Keratinocyte (primary cell): ENCODE measurements at regions not wholly inside any gene's neighbourhood (a gene's known extent, or its start where the extent isn't known, plus 50 kb on each side); places are given as distances from the start of the nearest gene placed in this dataset.

Source experiments
- DNase-seq: peaks from one replicate; pipeline ENCODE4 v3.0.0-alpha.2; 2011; ENCODE audit warnings: low read depth, missing footprints, low spot score
- FAIRE-seq: peaks from 2 replicates; lab custom pipeline; 2011; peaks lifted over from hg19 to GRCh38; lab: Jason Lieb, UNC
- H2AFZ ChIP-seq: 2 replicates; pipeline ENCODE4 v1.6.0; 2012; ENCODE audit warnings: low read length, control low read depth, inconsistent platforms; ENCODE audit not compliant: control insufficient read depth
- H3K27ac ChIP-seq: 2 replicates; pipeline ENCODE4 v1.5.1; 2011; ENCODE audit warnings: low read length; ENCODE audit not compliant: control insufficient read depth, insufficient read depth
- H3K27me3 ChIP-seq: 3 replicates; pipeline ENCODE4 v1.6.0; 2011; ENCODE audit warnings: low read length; ENCODE audit not compliant: control insufficient read depth, insufficient read depth; ENCODE audit errors: extremely low read depth
- H3K36me3 ChIP-seq, 2 experiments: 2 replicates in 1 of 2; 3 replicates in 1 of 2; pipeline ENCODE4 v1.5.1; 2011; ENCODE audit warnings: low read length in 2 of 2, mild to moderate bottlenecking in 1 of 2; ENCODE audit not compliant: control insufficient read depth in 2 of 2, insufficient read depth in 2 of 2; ENCODE audit errors: extremely low read depth in 1 of 2
- H3K4me1 ChIP-seq: 3 replicates; pipeline ENCODE4 v1.5.1; 2011; ENCODE audit warnings: low read length; ENCODE audit not compliant: control insufficient read depth, insufficient read depth; ENCODE audit errors: extremely low read depth
- H3K4me2 ChIP-seq: 3 replicates; pipeline ENCODE4 v1.6.0; 2011; ENCODE audit warnings: low read depth, low read length; ENCODE audit not compliant: control insufficient read depth, insufficient read depth; ENCODE audit errors: extremely low read depth
- H3K4me3 ChIP-seq, 3 experiments: fragments of 200-600 bp in 1 of 3; sonication (generic) in 1 of 3; 2 replicates in 2 of 3; 3 replicates in 1 of 3; pipeline ENCODE4 v1.5.1; 2011 to 2016; ENCODE audit warnings: low read length in 3 of 3, mild to moderate bottlenecking in 3 of 3, control low read depth in 2 of 3, inconsistent platforms in 1 of 3, low read depth in 1 of 3, mixed read lengths in 1 of 3, mixed run types in 1 of 3, moderate library complexity in 1 of 3; ENCODE audit not compliant: control insufficient read depth in 2 of 3, insufficient read depth in 2 of 3; ENCODE audit errors: extremely low read depth in 1 of 3
- H3K79me2 ChIP-seq: 2 replicates; pipeline ENCODE4 v1.6.0; 2012; ENCODE audit warnings: low read length; ENCODE audit not compliant: control insufficient read depth, insufficient read depth
- H3K9ac ChIP-seq: 3 replicates; pipeline ENCODE4 v1.6.0; 2011; ENCODE audit warnings: low read length; ENCODE audit not compliant: control insufficient read depth, insufficient read depth; ENCODE audit errors: extremely low read depth
- H3K9me1 ChIP-seq: 3 replicates; pipeline ENCODE4 v1.6.0; 2011; ENCODE audit warnings: low read length; ENCODE audit not compliant: control insufficient read depth, insufficient read depth; ENCODE audit errors: extremely low read depth
- H3K9me3 ChIP-seq: 2 replicates; pipeline ENCODE4 v1.5.1; 2012; ENCODE audit warnings: low read depth, low read length; ENCODE audit not compliant: control insufficient read depth
- H4K20me1 ChIP-seq: 3 replicates; pipeline ENCODE4 v1.6.0; 2011; ENCODE audit warnings: low read length; ENCODE audit not compliant: control insufficient read depth, insufficient read depth; ENCODE audit errors: extremely low read depth
- EZH2 ChIP-seq: IDR thresholded peaks from one replicate; pipeline ENCODE4 v1.6.1; 2012; ENCODE audit warnings: inconsistent platforms, mild to moderate bottlenecking, low read length, moderate library complexity
- dilution Hi-C: fragments of 300-500 bp; cut with MboI; formaldehyde crosslinking; loops from one replicate; pipeline ENCODE4 v1.7.0; 2020; ENCODE audit warnings: low sequenced_read_pairs; ENCODE audit not compliant: extremely low pct_ligation_motif_present
- TF ChIP-seq, protein P1 (sequence below), 3 experiments: IDR thresholded peaks in 1 of 3; conservative IDR thresholded peaks in 1 of 3; optimal IDR thresholded peaks in 1 of 3; 2 replicates in 2 of 3; 3 replicates in 1 of 3; pipeline versions ENCODE3 to v1.5.1; 2011; ENCODE audit warnings: low read length in 3 of 3, mild to moderate bottlenecking in 3 of 3, moderate library complexity in 2 of 3, control low read depth in 1 of 3, inconsistent platforms in 1 of 3; ENCODE audit not compliant: insufficient read depth in 2 of 3; ENCODE audit errors: extremely low read depth in 1 of 3

DNA sequence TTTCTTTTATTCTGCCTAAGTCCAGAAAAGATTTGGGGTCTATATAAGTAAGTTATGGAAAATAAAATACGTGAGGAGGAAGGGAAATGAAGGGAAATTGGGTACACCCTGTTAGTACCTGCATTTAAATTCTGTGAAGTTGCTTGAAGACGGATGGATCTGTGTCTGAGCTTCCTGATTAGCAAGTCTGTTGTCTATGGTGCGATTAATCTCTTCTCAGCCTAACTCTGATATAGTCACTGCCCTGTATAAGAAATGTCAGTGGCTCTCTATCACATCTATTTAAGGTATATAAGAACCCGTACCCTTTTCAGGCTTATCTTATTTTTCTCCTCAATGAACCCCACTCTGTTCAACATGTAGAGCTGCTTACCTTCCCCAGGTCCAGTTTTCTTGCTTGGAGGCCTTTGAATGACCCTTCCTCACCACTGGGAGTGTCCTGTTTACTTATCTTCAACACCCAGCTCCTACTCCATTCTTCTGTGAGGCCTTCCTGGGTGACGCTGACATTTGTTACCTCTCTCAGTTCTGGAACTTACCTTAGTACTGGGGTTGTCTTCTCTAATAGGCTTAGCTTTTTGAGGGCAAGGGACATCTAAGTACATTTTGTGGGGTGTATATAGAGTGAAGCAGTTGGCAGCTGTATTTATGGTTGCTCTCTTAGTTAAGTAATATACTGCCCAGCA is 149.6 kb upstream of the PRPS1L1 start:
- TF ChIP-seq, protein P1, sequence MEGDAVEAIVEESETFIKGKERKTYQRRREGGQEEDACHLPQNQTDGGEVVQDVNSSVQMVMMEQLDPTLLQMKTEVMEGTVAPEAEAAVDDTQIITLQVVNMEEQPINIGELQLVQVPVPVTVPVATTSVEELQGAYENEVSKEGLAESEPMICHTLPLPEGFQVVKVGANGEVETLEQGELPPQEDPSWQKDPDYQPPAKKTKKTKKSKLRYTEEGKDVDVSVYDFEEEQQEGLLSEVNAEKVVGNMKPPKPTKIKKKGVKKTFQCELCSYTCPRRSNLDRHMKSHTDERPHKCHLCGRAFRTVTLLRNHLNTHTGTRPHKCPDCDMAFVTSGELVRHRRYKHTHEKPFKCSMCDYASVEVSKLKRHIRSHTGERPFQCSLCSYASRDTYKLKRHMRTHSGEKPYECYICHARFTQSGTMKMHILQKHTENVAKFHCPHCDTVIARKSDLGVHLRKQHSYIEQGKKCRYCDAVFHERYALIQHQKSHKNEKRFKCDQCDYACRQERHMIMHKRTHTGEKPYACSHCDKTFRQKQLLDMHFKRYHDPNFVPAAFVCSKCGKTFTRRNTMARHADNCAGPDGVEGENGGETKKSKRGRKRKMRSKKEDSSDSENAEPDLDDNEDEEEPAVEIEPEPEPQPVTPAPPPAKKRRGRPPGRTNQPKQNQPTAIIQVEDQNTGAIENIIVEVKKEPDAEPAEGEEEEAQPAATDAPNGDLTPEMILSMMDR (optimal IDR thresholded peaks at IDR 0.05 in 1 of 3, IDR thresholded peaks at IDR 0.05 in 1 of 3, conservative IDR thresholded peaks at IDR 0.05 in 1 of 3; ENCODE audit: extremely low read depth in 1 of 3, insufficient read depth in 2 of 3, low read length in 3 of 3): no peak
- TF ChIP-seq EZH2: no peak
- Histone ChIP-seq H3K4me2 (no peak overlapping the region), H3K4me3 (no peak overlapping the region), H3K27me3 (no peaks in the 10 kb centered on the region), H3K9me3 (no peaks in the 10 kb centered on the region), H3K27ac (no peak overlapping the region), H4K20me1 (no peaks in the 10 kb centered on the region), H3K36me3 (no peaks in the 10 kb centered on the region), H3K9me1 (no peaks in the 10 kb centered on the region), H3K9ac (no peak overlapping the region), H2AFZ (no peak overlapping the region), H3K4me1 (no peaks in the 10 kb centered on the region), H3K79me2 (no peaks in the 10 kb centered on the region)
- no peak for FAIRE-seq
- dilution Hi-C loops: no loop called here
- no peak for DNase-seq

DNA sequence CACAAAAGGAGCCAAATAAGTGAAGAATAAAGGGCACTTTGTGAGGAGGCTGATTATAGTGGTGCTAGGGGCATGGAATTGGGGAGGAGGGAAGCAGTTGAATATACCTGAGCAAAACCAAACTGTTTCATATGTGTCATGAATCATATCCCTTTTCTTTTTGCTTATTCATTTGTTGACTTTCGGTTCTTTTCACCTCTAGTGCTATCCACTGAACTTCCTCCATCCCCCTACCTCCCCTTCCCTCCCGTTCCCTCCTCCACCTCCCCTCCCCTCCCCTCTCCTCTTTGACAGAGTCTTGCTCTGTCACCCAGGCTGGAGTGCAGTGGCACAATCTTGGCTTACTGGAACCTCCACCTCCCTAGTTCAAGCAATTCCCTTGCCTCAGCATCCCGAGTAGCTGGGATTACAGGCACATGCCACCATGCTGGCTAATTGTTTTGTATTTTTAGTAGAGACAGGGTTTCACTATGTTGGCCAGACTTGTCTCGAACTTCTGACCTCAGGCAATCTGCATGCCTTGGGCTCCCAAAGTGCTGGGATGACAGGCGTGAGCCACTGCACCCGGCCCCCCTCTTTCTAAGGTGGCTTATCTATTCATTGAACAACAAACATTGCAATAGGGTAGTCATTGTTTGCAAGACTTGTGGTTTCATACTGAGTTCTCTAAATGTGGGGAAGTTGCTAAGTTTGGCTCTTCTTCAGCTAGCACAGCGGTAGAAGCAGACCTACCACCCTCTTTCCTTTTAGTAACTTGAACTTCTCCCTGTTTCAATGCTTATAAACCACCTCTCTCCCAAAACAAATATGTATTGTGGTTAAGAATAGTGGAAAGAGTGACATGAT is 150.4 kb upstream of the PRPS1L1 start:
- no peak overlapping the region for H3K27ac ChIP-seq
- dilution Hi-C loops: no loop called here

More for the DNA sequence above, 150.4 kb upstream of the PRPS1L1 start:
- no peaks in the 10 kb centered on the region for H4K20me1 ChIP-seq
- TF ChIP-seq, protein P1 (optimal IDR thresholded peaks at IDR 0.05 in 1 of 3, IDR thresholded peaks at IDR 0.05 in 1 of 3, conservative IDR thresholded peaks at IDR 0.05 in 1 of 3; ENCODE audit: extremely low read depth in 1 of 3, insufficient read depth in 2 of 3, low read length in 3 of 3): no peak
- TF ChIP-seq EZH2: no peak
- H3K4me1 ChIP-seq: no peaks in the 10 kb centered on the region
- H3K36me3 ChIP-seq: no peaks in the 10 kb centered on the region
- no peak for FAIRE-seq
- no peak overlapping the region for H3K4me3 ChIP-seq
- H2AFZ ChIP-seq: no peak overlapping the region
- no peaks in the 10 kb centered on the region for H3K9me3 ChIP-seq
- no peaks in the 10 kb centered on the region for H3K9me1 ChIP-seq
- no peaks in the 10 kb centered on the region for H3K27me3 ChIP-seq
- no peak overlapping the region for H3K9ac ChIP-seq
- no peak overlapping the region for H3K4me2 ChIP-seq
- no peak for DNase-seq
- H3K79me2 ChIP-seq: no peaks in the 10 kb centered on the region
